Medulla oblongata (tissue), 1 donor: ENCODE measurements at regions not wholly inside any gene's neighbourhood (a gene's known extent, or its start where the extent isn't known, plus 50 kb on each side); places are given as distances from the start of the nearest gene placed in this dataset.

Experiments
- DNase-seq: peaks from one replicate; pipeline ENCODE4 v3.0.0-alpha.2; 2015; ENCODE audit errors: extremely low spot score

- no peak for DNase-seq
Observed at GRCh38 chr11:127607487-127608085, 607.0 kb upstream of the KIRREL3 start.

GRCh38 chr11:127601578-127601977 is 601.0 kb upstream of the KIRREL3 start:
- no peak for DNase-seq

- DNase-seq, result no peak
Observed at GRCh38 chr11:127600674-127601073, 600.1 kb upstream of the KIRREL3 start.

GRCh38 chr11:127598476-127598875 is 597.9 kb upstream of the KIRREL3 start:
- no peak for DNase-seq

- DNase-seq, result no peak
Observed at GRCh38 chr11:127596433-127596832, 595.9 kb upstream of the KIRREL3 start.

- no peak for DNase-seq
Observed at GRCh38 chr11:127592371-127592770, 591.8 kb upstream of the KIRREL3 start.

- DNase-seq, result no peak
Observed at GRCh38 chr11:127590314-127590713, 589.7 kb upstream of the KIRREL3 start.

- no peak for DNase-seq
Observed at GRCh38 chr11:127588431-127588830, 587.9 kb upstream of the KIRREL3 start.

GRCh38 chr11:127587511-127587910 is 586.9 kb upstream of the KIRREL3 start:
- no peak for DNase-seq

- no peak for DNase-seq
Observed at GRCh38 chr11:127576210-127576609, 575.6 kb upstream of the KIRREL3 start.

GRCh38 chr11:127574478-127574877 is 573.9 kb upstream of the KIRREL3 start:
- no peak for DNase-seq

GRCh38 chr11:127568891-127569290 is 568.3 kb upstream of the KIRREL3 start:
- no peak for DNase-seq

- no peak for DNase-seq
Observed at GRCh38 chr11:127567237-127567932, 566.8 kb upstream of the KIRREL3 start.

- DNase-seq, result no peak
Observed at GRCh38 chr11:127564810-127565209, 564.2 kb upstream of the KIRREL3 start.

- DNase-seq, result no peak
Observed at GRCh38 chr11:127559978-127560377, 559.4 kb upstream of the KIRREL3 start.

- no peak for DNase-seq
Observed at GRCh38 chr11:127552446-127552845, 551.9 kb upstream of the KIRREL3 start.

GRCh38 chr11:127531167-127531566 is 530.6 kb upstream of the KIRREL3 start:
- no peak for DNase-seq

- no peak for DNase-seq
Observed at GRCh38 chr11:127528297-127528696, 527.7 kb upstream of the KIRREL3 start.

GRCh38 chr11:127524618-127525017 is 524.0 kb upstream of the KIRREL3 start:
- no peak for DNase-seq

- no peak for DNase-seq
Observed at GRCh38 chr11:127521413-127521812, 520.8 kb upstream of the KIRREL3 start.

GRCh38 chr11:127507851-127508250 is 507.3 kb upstream of the KIRREL3 start:
- no peak for DNase-seq

GRCh38 chr11:127506647-127507046 is 506.1 kb upstream of the KIRREL3 start:
- DNase-seq, result no peak

GRCh38 chr11:127506126-127506525 is 505.6 kb upstream of the KIRREL3 start:
- no peak for DNase-seq

- no peak for DNase-seq
Observed at GRCh38 chr11:127496165-127496564, 495.6 kb upstream of the KIRREL3 start.
